NCI-H82 treated with DMSO at 0.1 percent for 48 hours (cell line): ENCODE measurements at regions not wholly inside any gene's neighbourhood (a gene's known extent, or its start where the extent isn't known, plus 50 kb on each side); places are given as distances from the start of the nearest gene placed in this dataset.
"Not testable (repeated sequence)": the region's sequence is repeated elsewhere in the genome, so short reads cannot be mapped to it uniquely, and the experiment has no call there.

ENCODE experiments used
- DNase-seq: peaks from one replicate; lab custom pipeline; 2025; ENCODE audit not compliant: unreplicated experiment; lab: John Stamatoyannopoulos, UW

GRCh38 chr2:21194147-21194546 is 70.4 kb downstream of the TDRD15 start:
- no peak for DNase-seq

DNA sequence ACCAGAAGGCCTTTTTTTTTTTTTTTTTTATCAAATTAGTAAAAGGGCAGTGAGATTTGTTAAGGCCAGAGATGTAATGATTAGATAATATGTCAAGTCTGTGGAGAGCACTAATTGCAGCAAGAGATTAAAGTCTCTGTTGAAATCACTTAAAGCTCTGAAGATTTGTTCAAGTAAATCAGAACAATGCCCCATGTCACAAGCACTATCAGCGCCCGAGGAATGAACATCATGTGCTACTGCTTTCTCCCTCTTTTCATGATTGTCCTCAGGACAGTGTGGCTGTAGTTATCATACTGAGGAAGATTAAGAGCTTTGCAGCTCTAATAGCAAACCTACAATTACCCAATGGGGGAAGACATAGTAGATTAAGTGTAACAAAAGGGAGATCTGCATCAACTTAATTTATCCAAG is 71.1 kb downstream of the TDRD15 start:
- peak; percentile 27 for DNase-seq

DNA sequence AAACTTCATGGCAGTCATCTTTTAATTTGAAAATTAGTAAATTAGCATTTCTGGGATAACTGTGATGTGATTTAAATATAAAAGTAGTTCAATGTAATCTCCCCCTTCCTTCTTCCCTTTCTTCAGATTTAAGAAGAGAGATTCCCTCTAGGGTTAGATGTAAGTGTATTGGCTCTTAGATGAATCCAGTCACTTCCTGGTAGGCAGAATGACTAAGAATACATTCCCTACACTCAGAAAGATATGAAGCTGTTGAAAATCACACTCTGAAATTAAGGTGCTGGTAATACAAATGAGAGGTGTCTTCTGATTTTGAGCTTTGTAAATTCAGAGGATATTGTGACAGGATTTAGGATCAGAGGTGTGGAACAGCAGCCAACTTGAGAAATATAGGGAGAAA is 71.6 kb downstream of the TDRD15 start:
- DNase-seq: no peak

- DNase-seq: no peak
These were observed 74.9 kb downstream of the TDRD15 start for GRCh38 chr2:21198637-21199036.

- no peak for DNase-seq
These were observed 80.2 kb downstream of the TDRD15 start for GRCh38 chr2:21203976-21204375.

- not testable (repeated sequence) for DNase-seq
These were observed 90.3 kb downstream of the TDRD15 start for GRCh38 chr2:21214085-21214484.

DNA sequence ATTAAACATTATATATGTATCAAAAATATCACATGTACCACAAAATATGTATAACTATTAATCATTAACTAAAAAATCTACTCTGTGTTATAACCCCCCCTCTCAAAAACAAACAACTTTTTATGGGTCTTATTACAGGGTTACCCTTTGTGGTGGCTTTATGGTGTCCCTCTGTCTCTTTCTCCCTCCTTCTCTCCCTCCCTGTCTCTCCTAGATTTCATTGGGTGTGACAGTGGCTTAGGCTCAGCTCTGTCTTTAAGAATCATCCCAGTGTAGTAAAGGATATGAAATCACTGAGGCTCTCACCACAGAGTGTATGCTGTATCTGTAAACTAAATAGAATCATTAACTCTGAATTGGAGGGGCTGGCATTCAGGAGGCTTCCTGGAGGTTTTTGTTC is 93.7 kb downstream of the TDRD15 start:
- DNase-seq: no peak

GRCh38 chr2:21220930-21221329 is 97.2 kb downstream of the TDRD15 start:
- DNase-seq: no peak

DNA sequence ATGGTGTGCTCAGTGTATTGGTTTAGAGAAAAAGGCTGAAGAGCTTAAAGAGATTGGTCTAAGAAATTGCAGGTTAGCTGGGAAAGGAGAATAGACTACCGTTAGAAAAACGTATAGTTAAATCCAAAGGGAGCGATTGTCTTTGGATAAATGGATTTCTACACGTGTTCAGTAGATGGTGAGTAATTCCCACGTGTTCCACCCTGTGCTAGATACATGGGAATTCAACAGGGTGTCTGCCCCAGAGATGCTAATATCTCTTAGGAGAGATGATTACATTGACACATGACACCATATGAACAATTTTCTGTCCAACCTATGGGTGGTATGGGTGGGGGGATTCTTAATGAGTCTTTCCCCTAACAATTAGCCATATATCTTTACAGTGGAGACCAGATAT is 99.8 kb downstream of the TDRD15 start:
- no peak for DNase-seq

- no peak for DNase-seq
These were observed 104.5 kb downstream of the TDRD15 start for GRCh38 chr2:21228041-21228895.

DNA sequence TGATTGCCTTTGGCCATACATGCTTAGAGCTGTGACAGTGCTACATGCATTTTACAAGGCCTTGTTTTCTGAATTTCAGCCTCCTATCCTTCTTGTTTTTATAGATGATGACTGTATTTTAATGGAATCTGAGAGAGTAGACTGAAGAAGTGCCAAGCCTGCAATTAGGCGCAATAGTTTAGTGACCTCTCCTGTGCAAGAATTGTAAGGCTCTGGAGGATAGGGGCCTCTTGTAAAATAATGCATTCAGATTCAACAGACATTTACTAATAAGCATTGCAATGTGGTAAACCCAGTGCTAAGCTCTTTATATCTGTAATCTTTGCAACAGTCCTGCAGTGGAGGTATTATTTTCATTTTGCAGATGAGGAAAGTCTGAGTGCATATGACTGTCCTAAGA is 105.5 kb downstream of the TDRD15 start:
- DNase-seq: no peak

- DNase-seq: no peak
These were observed 106.4 kb downstream of the TDRD15 start for GRCh38 chr2:21230140-21230539.

DNA sequence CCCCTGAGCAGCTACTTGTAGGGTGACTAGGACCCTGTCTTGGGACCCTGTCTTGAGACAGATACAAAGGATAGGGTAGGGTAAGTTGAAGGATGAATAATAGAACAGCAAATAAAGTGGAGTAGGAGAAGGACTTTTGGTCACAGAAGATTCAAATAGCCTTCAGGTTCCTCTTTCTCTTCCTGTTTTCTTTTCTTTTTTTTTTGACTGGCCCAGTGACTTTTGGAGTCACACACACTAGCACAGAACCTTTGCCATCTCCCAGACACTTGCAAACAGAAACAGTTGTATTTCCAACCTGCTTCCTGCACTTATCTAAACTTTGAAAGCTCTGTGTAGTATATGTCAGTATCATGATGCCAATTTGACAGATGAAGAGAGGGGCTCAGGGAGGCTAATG is 108.2 kb downstream of the TDRD15 start:
- no peak for DNase-seq

GRCh38 chr2:21233194-21233593 is 109.4 kb downstream of the TDRD15 start:
- no peak for DNase-seq

DNA sequence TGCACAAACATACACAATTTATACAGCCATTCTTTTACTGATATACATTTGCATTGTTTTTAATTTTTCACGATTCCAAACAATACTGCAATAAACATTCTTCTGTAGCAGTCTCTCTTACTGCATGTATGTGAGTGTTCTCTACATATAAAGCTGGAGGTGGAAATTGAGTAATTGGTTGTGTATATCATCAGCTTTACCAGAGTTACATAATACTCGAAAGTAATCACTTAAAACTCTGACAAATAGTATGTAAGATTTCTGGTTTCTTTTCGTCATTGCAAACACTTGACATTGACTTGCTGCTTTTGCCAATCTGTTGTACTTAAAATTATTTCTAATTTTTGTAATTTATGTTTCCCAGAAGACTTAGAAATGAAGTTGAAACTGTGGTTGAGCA is 110.2 kb downstream of the TDRD15 start:
- no peak for DNase-seq

DNA sequence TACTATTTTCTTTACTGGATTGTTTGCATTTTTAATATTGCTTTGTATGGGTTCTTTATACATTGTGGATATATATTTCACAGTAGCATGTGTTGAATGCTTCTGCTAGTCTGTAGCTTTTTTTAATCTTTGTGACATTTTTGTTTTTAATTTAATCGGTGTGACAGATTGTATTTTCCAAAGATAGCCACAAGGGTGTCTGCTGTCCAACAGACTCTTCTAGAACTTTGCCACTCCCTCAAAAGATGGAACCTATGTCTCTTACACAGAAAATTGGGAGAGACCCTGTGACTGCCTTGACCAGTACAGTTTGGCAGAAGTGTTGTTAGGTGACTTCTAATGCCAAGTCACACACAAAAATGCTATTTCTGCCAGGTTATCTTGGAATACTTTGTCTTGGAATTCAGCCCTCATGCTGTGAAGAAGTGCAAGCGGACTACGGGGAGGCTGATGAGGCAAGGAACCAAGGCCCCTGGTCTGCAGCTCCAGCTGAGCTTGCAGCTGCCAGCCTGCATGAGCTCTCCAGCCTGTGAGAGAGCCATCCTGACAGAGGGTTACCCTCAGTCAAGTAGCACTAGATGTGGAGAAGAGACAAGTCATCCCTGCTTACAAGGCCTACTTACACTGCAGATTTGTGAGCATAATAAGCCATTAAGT is 110.8 kb downstream of the TDRD15 start:
- DNase-seq: no peak

DNA sequence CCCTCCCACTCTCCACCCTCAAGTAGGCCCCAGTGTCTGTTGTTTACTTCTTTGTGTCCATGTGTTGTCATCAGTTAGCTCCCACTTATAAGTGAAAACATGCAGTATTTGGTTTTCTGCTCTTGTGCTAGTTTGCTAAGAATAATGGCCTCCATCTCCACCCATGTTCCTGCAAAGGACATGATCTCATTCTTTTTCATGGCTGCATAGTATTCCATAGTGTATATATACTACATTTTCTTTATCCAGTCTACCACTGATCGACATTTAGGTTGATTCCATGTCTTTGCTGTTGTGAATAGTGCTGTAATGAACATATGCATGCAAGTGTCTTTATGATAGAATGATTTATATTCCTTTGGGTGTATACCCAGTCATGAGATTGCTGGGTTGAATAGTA is 116.0 kb downstream of the TDRD15 start:
- not testable (repeated sequence) for DNase-seq

DNA sequence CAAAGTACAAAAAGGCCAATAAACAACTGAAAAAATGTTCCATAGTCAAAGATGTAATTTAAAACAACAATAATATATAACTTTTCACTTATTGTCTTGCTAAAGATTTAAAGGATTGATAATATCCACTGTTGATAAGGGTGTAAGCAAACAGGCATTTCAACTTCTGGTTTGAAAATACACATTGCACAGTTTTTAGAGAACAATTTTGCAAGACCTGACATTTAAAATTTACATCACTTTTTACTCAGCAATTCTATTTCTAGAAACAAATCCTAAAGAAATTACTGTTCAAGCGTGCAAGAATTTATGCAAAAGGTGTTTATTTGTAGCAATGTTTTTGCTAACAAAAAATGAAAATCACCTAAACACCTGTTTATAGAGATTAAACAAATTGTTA is 120.4 kb downstream of the TDRD15 start:
- DNase-seq: no peak

DNA sequence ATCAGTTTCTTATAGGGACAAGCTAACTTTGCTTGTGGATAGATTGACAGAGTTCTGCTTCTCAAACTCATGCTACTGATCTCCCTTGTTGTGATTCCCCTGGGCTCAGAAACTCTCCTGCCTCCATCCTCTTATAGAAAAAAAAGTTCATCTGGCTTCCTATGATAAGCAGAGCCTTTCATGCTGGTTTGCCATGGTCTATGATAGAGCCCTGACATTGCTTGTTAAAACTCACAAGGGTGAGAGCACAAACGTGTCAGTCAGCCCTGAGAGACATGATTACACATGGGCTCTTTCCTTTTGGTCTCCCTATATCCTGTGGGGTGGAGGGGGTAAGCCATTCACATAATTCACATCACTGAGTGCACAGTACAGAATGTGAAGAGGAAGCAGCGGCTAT is 121.8 kb downstream of the TDRD15 start:
- DNase-seq: no peak

- DNase-seq: no peak
These were observed 125.6 kb downstream of the TDRD15 start for GRCh38 chr2:21249367-21249766.

DNA sequence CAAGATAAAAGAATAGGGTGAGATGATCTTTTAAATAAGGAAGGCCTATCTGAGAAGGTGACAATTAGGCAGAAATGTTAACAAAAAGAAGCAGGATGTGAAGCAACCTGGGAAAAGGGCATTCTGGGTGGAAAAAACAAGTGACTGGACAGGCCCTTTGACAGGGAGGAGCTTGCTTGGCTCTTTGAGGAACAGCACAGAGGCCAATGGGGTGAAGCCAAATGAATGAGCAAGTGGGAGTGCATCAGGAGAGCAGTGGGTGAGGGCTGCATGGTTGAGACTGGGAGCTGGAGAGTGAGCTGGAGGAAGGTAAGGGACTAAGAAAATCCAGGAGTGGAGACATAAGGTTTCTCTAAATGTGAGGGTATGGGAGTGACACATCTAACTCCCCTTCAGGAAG is 126.9 kb downstream of the TDRD15 start:
- no peak for DNase-seq

DNA sequence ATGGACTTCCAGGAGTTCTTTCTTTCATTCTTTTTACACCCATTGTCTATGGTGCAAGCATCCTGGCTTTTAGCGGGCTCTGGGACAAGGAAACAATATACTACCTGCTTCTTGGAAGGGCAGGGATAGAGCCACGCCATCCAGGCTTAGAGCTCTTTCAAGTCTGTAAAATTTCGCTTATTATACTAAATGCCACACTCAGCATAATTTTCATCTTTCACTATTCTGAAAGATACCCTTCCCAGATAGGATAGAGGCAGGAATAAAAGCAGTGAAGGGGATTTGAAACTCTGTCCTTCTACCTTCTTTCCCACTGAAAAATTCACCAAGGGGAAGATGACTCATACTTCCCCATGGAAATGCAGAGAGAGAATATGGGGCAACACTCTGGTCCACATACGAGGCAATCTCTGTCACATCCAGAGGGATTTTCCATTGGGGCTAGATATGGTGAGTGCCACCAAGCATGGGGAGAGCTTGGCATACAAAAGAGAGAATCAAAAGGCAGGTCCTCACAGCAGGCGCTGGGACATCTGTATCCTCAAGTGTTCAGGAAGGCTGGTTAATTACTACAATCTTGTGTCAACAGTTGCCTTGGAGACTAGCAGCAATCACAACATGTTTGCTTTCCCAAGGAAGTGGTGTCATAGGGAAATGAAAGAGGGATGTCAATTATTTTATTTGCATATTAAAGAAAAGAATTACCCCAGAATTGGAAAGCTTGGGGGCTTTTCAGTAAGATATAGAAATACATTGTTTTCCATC is 127.6 kb downstream of the TDRD15 start:
- no peak for DNase-seq
